GM12878 (cell line): ENCODE measurements at regions not wholly inside any gene's neighbourhood (a gene's known extent, or its start where the extent isn't known, plus 50 kb on each side); places are given as distances from the start of the nearest gene placed in this dataset.
"Not testable (repeated sequence)": the region's sequence is repeated elsewhere in the genome, so short reads cannot be mapped to it uniquely, and the experiment has no call there.

ENCODE experiments used
- ATF2 ChIP-seq: IDR thresholded peaks from 2 replicates; pipeline ENCODE4 v1.6.1; 2012; ENCODE audit warnings: low read length, inconsistent platforms
- BHLHE40 ChIP-seq, 2 experiments: fragments of 450-650 bp in 1 of 2; IDR thresholded peaks; 2 replicates each; pipeline ENCODE4 v1.6.1; 2011 to 2017; ENCODE audit warnings: low read depth in 2 of 2, borderline replicate concordance in 1 of 2, improper control_type of control experiment in 1 of 2, low read length in 1 of 2, mild to moderate bottlenecking in 1 of 2
- CTCF ChIP-seq, 3 experiments: IDR thresholded peaks in 2 of 3; conservative IDR thresholded peaks in 1 of 3; 2 replicates each; pipeline ENCODE4 v1.5.1; 2011; ENCODE audit warnings: low read depth in 3 of 3, low read length in 3 of 3, mild to moderate bottlenecking in 3 of 3, control low read depth in 2 of 3, moderate library complexity in 2 of 3, inconsistent platforms in 1 of 3, mixed read lengths in 1 of 3; ENCODE audit not compliant: control insufficient read depth in 2 of 3, insufficient read depth in 1 of 3; ENCODE audit errors: extremely low read depth in 1 of 3
- KDM1A ChIP-seq: fragments of 200-600 bp; sonication (generic); IDR thresholded peaks from 2 replicates; pipeline ENCODE4 v1.6.1; 2016; ENCODE audit warnings: borderline replicate concordance
- PRDM15 ChIP-seq: fragments of 450-650 bp; formaldehyde crosslinking; IDR thresholded peaks from 2 replicates; pipeline ENCODE4 v1.4.0; 2020; ENCODE audit warnings: mild to moderate bottlenecking, moderate library complexity
- TCF12 ChIP-seq: IDR thresholded peaks from 2 replicates; pipeline ENCODE4 v1.6.1; 2011; ENCODE audit warnings: low read depth, mild to moderate bottlenecking, low read length
- ZNF217 ChIP-seq: fragments of 450-650 bp; IDR thresholded peaks from 2 replicates; pipeline ENCODE4 v1.6.1; 2017; ENCODE audit warnings: antibody characterized with exemption, mild to moderate bottlenecking

- not testable (repeated sequence) for TF ChIP-seq PRDM15 (CRISPR knock-in tag); CTCF (IDR thresholded peaks at IDR 0.05 in 2 of 3, conservative IDR thresholded peaks at IDR 0.05 in 1 of 3; ENCODE audit: control insufficient read depth in 2 of 3, extremely low read depth in 1 of 3, insufficient read depth in 1 of 3, low read depth in 3 of 3, low read length in 3 of 3); ZNF217; TCF12; ATF2; KDM1A; BHLHE40 (IDR thresholded peaks at IDR 0.05; ENCODE audit: borderline replicate concordance in 1 of 2, low read depth in 2 of 2, low read length in 1 of 2)
These were observed 580.3 kb upstream of the CHD1 start for GRCh38 chr5:99509064-99509463.
